ENCODE measurements at regions not wholly inside any gene's neighbourhood (a gene's known extent, or its start where the extent isn't known, plus 50 kb on each side); places are given as distances from the start of the nearest gene placed in this dataset.

DNA sequence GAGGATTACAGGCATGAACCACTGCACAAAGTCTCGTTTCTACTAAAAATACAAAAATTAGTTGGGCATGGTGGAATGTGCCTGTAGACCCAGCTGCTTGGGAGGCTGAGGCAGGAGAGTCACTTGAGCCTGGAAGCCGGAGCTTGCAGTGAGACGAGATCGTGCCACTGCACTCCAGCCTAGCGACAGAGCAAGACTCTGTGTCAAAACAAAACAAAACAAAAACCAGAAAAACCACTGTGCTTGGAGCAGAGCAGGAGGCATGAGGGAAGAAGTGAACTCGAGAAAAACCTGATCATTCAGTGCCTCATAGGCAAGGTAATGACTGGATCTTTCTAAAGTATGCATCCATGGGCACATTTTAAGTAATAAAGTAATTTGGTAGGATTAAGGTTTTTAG lies 487.8 kb downstream of the KCNH5 start:
- no peak overlapping the region for H3K4me2 ChIP-seq (ENCODE audit: low read depth, low read length)
- H3K18ac ChIP-seq (ENCODE audit: low read depth, low read length), result no peak overlapping the region
- BruUV-seq (replicated peaks), result no TSS peak
- H3K14ac ChIP-seq (replicated peaks; ENCODE audit: low read depth, low read length), result no peak overlapping the region
- no peak overlapping the region for H3K56ac ChIP-seq (ENCODE audit: extremely low read depth, insufficient read depth, low read length)
- WGBS, 2 experiments (ENCODE audit: extremely low coverage in 2 of 2, insufficient read length in 1 of 2), result 74% methylated on average over 3 of the region's 6 CpGs; no CpG with 5 or more reads in 1 of the 2 experiments
- H3K9me1 ChIP-seq (ENCODE audit: insufficient read depth, low read length), result no peaks in the 10 kb centered on the region
- H3K27me3 ChIP-seq (ENCODE audit: control insufficient read depth, insufficient read depth, low read length), result no peaks in the 10 kb centered on the region
- no peak overlapping the region for H2BK120ac ChIP-seq (ENCODE audit: low read depth, low read length)
- no peak overlapping the region for H2BK15ac ChIP-seq (ENCODE audit: low read depth, low read length)
- dilution Hi-C loops (cut with HindIII; ENCODE audit: low sequenced_read_pairs, unreplicated experiment) (no loop called here), intact Hi-C loops (cut with micrococcal nuclease) (no loop called here), in situ Hi-C loops (cut with MboI; ENCODE audit: low sequenced_read_pairs) (no loop called here)
- no peak overlapping the region for H4K91ac ChIP-seq (ENCODE audit: insufficient read depth, low read depth, low read length)
- H2AK9ac ChIP-seq (replicated peaks; ENCODE audit: low read depth, low read length, poor library complexity), result no peak overlapping the region
- ATAC-seq (ENCODE audit: low read depth), result no peak
- no peak overlapping the region for H4K5ac ChIP-seq (ENCODE audit: low read depth, low read length)
- no peak overlapping the region for H2AK5ac ChIP-seq (ENCODE audit: low read depth, low read length)
- no peak overlapping the region for H3K23ac ChIP-seq (ENCODE audit: low read depth, low read length)
- H2BK5ac ChIP-seq (ENCODE audit: low read depth, low read length, poor library complexity, severe bottlenecking), result no peak overlapping the region
- no peak overlapping the region for H2BK20ac ChIP-seq (ENCODE audit: low read depth, low read length)
- ChIA-PET CTCF (no interaction called here), POLR2A (ENCODE audit: unreplicated experiment) (no interaction called here)
- no peak overlapping the region for H2AFZ ChIP-seq (replicated peaks; ENCODE audit: low read length, poor library complexity)
- H3K9ac ChIP-seq (ENCODE audit: low read depth, low read length), result no peak overlapping the region
- no peak overlapping the region for H3K4me3 ChIP-seq (ENCODE audit: insufficient read depth, low read depth, low read length)
- H4K20me1 ChIP-seq (ENCODE audit: insufficient read depth, low read length), result no peaks in the 10 kb centered on the region
- no peak overlapping the region for H3K27ac ChIP-seq (ENCODE audit: insufficient read depth, low read length)
- no peak overlapping the region for H4K8ac ChIP-seq (ENCODE audit: low read depth in 2 of 2, low read length in 2 of 2)
- H3K4me1 ChIP-seq (ENCODE audit: control insufficient read depth, insufficient read depth, low read length), result no peaks in the 10 kb centered on the region
- TF ChIP-seq CHD1 (IDR thresholded peaks at IDR 0.05; ENCODE audit: low read depth, low read length), result no peak
- TF ChIP-seq, protein P1, sequence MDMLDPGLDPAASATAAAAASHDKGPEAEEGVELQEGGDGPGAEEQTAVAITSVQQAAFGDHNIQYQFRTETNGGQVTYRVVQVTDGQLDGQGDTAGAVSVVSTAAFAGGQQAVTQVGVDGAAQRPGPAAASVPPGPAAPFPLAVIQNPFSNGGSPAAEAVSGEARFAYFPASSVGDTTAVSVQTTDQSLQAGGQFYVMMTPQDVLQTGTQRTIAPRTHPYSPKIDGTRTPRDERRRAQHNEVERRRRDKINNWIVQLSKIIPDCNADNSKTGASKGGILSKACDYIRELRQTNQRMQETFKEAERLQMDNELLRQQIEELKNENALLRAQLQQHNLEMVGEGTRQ (IDR thresholded peaks at IDR 0.05; ENCODE audit: low read depth, low read length), result no peak
- TF ChIP-seq RCOR1 (IDR thresholded peaks at IDR 0.05; ENCODE audit: insufficient replicate concordance, low read length), result no peak
- TF ChIP-seq CEBPB (IDR thresholded peaks at IDR 0.05; ENCODE audit: low read depth, low read length), result no peak
- no peak for TF ChIP-seq SMC3 (IDR thresholded peaks at IDR 0.05; ENCODE audit: low read depth, low read length)
- TF ChIP-seq NFE2L2 (IDR thresholded peaks at IDR 0.05; ENCODE audit: low read depth, low read length), result no peak
- TF ChIP-seq RFX5 (IDR thresholded peaks at IDR 0.05; ENCODE audit: low read depth, low read length), result no peak
- TF ChIP-seq FOS (IDR thresholded peaks at IDR 0.05; ENCODE audit: low read depth, low read length), result no peak
- TF ChIP-seq, protein P2, sequence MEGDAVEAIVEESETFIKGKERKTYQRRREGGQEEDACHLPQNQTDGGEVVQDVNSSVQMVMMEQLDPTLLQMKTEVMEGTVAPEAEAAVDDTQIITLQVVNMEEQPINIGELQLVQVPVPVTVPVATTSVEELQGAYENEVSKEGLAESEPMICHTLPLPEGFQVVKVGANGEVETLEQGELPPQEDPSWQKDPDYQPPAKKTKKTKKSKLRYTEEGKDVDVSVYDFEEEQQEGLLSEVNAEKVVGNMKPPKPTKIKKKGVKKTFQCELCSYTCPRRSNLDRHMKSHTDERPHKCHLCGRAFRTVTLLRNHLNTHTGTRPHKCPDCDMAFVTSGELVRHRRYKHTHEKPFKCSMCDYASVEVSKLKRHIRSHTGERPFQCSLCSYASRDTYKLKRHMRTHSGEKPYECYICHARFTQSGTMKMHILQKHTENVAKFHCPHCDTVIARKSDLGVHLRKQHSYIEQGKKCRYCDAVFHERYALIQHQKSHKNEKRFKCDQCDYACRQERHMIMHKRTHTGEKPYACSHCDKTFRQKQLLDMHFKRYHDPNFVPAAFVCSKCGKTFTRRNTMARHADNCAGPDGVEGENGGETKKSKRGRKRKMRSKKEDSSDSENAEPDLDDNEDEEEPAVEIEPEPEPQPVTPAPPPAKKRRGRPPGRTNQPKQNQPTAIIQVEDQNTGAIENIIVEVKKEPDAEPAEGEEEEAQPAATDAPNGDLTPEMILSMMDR (conservative IDR thresholded peaks at IDR 0.05; ENCODE audit: low read depth, low read length), result no peak
- TF ChIP-seq, protein P3, sequence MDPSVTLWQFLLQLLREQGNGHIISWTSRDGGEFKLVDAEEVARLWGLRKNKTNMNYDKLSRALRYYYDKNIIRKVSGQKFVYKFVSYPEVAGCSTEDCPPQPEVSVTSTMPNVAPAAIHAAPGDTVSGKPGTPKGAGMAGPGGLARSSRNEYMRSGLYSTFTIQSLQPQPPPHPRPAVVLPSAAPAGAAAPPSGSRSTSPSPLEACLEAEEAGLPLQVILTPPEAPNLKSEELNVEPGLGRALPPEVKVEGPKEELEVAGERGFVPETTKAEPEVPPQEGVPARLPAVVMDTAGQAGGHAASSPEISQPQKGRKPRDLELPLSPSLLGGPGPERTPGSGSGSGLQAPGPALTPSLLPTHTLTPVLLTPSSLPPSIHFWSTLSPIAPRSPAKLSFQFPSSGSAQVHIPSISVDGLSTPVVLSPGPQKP (IDR thresholded peaks at IDR 0.05; ENCODE audit: borderline replicate concordance, low read depth, low read length), result no peak
- no peak for TF ChIP-seq RAD21 (IDR thresholded peaks at IDR 0.05; ENCODE audit: low read length)
- TF ChIP-seq POLR2A (IDR thresholded peaks at IDR 0.05; ENCODE audit: low read depth, low read length), result no peak
- TF ChIP-seq MAFK (IDR thresholded peaks at IDR 0.05; ENCODE audit: low read depth, low read length), result no peak
- no peak for TF ChIP-seq MAZ (IDR thresholded peaks at IDR 0.05; ENCODE audit: borderline replicate concordance, low read depth, low read length)
- TF ChIP-seq MXI1 (IDR thresholded peaks at IDR 0.05; ENCODE audit: borderline replicate concordance, low read depth, low read length), result no peak
- no peak for TF ChIP-seq BHLHE40 (IDR thresholded peaks at IDR 0.05; ENCODE audit: low read depth, low read length)
- no peak overlapping the region for H3K4ac ChIP-seq (ENCODE audit: low read depth, low read length)
- H3K9me3 ChIP-seq (ENCODE audit: control insufficient read depth, insufficient read depth, low read length), result no peaks in the 10 kb centered on the region
- H3K36me3 ChIP-seq (ENCODE audit: control insufficient read depth, insufficient read depth, low read length), result no peaks in the 10 kb centered on the region
- DNase-seq, result no peak
- H3K79me1 ChIP-seq (ENCODE audit: low read depth in 1 of 2, low read length in 2 of 2), result no peaks in the 10 kb centered on the region

Data from IMR-90 (cell line).